ENCODE measurements at regions not wholly inside any gene's neighbourhood (a gene's known extent, or its start where the extent isn't known, plus 50 kb on each side); places are given as distances from the start of the nearest gene placed in this dataset.

DNA sequence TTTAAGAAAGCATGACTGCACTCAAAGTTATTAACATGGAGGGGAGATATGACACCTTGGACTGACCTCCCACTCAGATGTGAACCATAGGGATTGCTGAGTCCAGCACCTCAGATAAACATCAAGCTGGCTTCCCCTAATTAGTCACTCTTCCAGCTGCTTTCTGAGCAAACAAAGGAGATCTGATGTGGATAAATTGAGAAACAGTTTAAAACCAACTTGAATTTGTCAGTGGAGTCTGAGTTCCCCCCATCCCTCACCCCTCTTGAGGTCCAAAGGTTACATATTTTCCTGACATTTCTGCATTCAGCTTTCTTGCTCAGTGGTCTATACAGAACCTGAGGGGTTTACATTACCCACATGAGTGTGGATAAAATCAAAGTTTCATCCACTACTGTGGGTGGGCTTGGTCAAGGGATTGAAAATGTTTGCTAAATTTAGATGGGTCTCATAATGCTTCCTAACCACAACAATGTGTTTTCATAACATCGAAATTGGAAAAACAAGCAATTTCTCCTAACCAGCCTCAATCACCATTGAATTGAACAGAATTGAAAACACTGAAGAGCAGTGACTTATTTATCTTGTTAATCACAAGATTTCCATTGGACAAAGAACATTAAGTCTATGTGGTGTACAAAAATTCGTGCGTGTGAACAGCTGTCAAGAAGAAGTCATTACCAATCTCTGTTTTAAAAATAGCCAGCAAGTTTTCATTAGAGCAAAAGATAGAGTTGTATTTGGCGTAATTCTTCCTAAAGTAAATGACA is 292.3 kb downstream of the METTL15 start:
- TF ChIP-seq ZFP3 (CRISPR knock-in tag; IDR thresholded peaks at IDR 0.05) = no peak
- no peak for TF ChIP-seq ISL1 (CRISPR knock-in tag; IDR thresholded peaks at IDR 0.05)
- TF ChIP-seq TOX (CRISPR knock-in tag; IDR thresholded peaks at IDR 0.05; ENCODE audit: borderline replicate concordance) = no peak
- TF ChIP-seq ZNF70 (CRISPR knock-in tag; IDR thresholded peaks at IDR 0.05) = no peak
- TF ChIP-seq SNAI2 (CRISPR knock-in tag; IDR thresholded peaks at IDR 0.05) = no peak
- TF ChIP-seq, protein P1, sequence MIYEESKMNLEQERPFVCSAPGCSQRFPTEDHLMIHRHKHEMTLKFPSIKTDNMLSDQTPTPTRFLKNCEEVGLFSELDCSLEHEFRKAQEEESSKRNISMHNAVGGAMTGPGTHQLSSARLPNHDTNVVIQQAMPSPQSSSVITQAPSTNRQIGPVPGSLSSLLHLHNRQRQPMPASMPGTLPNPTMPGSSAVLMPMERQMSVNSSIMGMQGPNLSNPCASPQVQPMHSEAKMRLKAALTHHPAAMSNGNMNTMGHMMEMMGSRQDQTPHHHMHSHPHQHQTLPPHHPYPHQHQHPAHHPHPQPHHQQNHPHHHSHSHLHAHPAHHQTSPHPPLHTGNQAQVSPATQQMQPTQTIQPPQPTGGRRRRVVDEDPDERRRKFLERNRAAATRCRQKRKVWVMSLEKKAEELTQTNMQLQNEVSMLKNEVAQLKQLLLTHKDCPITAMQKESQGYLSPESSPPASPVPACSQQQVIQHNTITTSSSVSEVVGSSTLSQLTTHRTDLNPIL (CRISPR knock-in tag; IDR thresholded peaks at IDR 0.05; ENCODE audit: low read depth) = no peak
- no peak for TF ChIP-seq ARNTL (CRISPR knock-in tag; IDR thresholded peaks at IDR 0.05; ENCODE audit: borderline replicate concordance, low read depth)
- no peak for TF ChIP-seq CSDC2 (CRISPR knock-in tag; IDR thresholded peaks at IDR 0.05)
- no peak for TF ChIP-seq TCF4 (CRISPR knock-in tag; IDR thresholded peaks at IDR 0.05; ENCODE audit: borderline replicate concordance)
- TF ChIP-seq, protein P2, sequence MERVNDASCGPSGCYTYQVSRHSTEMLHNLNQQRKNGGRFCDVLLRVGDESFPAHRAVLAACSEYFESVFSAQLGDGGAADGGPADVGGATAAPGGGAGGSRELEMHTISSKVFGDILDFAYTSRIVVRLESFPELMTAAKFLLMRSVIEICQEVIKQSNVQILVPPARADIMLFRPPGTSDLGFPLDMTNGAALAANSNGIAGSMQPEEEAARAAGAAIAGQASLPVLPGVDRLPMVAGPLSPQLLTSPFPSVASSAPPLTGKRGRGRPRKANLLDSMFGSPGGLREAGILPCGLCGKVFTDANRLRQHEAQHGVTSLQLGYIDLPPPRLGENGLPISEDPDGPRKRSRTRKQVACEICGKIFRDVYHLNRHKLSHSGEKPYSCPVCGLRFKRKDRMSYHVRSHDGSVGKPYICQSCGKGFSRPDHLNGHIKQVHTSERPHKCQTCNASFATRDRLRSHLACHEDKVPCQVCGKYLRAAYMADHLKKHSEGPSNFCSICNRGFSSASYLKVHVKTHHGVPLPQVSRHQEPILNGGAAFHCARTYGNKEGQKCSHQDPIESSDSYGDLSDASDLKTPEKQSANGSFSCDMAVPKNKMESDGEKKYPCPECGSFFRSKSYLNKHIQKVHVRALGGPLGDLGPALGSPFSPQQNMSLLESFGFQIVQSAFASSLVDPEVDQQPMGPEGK (CRISPR knock-in tag; IDR thresholded peaks at IDR 0.05; ENCODE audit: borderline replicate concordance) = no peak
- TF ChIP-seq, protein P3, sequence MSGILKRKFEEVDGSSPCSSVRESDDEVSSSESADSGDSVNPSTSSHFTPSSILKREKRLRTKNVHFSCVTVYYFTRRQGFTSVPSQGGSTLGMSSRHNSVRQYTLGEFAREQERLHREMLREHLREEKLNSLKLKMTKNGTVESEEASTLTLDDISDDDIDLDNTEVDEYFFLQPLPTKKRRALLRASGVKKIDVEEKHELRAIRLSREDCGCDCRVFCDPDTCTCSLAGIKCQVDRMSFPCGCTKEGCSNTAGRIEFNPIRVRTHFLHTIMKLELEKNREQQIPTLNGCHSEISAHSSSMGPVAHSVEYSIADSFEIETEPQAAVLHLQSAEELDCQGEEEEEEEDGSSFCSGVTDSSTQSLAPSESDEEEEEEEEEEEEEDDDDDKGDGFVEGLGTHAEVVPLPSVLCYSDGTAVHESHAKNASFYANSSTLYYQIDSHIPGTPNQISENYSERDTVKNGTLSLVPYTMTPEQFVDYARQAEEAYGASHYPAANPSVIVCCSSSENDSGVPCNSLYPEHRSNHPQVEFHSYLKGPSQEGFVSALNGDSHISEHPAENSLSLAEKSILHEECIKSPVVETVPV (CRISPR knock-in tag; IDR thresholded peaks at IDR 0.05) = no peak
- no peak for TF ChIP-seq GLIS3 (CRISPR knock-in tag; IDR thresholded peaks at IDR 0.05)
- no peak for TF ChIP-seq BACH2 (CRISPR knock-in tag; IDR thresholded peaks at IDR 0.05; ENCODE audit: borderline replicate concordance)
